C4-2B (cell line): ENCODE measurements at regions not wholly inside any gene's neighbourhood (a gene's known extent, or its start where the extent isn't known, plus 50 kb on each side); places are given as distances from the start of the nearest gene placed in this dataset.

Source experiments
- ZFX ChIP-seq: fragments of 450-650 bp; IDR thresholded peaks from 2 replicates; pipeline ENCODE4 v1.6.1; 2017
- TF ChIP-seq, protein P1 (sequence below): fragments of 450-650 bp; conservative IDR thresholded peaks from 2 replicates; pipeline ENCODE4 v1.5.1; 2017; ENCODE audit warnings: mild to moderate bottlenecking

DNA sequence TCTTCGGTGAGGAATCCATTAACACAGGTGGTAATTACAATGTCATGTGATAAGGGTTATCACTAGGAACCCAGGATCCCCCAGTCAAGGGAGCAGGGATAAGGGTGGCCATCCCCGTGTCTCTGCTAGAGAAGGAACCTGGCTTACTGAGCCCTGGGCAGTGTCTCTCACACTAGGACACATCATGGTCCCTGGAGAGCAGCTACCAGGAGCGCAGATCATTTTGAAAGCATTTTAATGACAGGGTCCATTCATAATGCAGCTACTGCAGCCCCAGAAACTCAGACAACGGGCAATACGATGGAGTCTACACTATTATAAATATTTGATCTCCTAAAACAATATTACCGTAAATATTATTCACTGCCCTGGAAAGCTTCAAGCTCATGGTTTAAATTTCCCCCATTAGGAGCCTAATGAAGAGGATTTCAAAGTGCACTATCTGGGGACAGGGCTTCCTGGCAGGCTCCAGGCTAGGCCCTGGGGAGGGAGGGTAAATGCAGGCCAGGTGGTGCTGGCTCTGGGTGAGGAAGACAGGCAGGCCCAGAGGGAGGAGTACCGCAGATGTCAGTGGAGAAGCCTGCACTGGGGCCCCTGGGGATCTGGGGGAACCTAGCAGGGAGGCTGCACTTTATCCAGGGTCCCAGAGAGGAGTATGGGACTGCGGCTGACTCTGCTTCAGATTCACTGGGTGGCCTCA, 52.6 kb upstream of the LOXL4 start:
- TF ChIP-seq, protein P1, sequence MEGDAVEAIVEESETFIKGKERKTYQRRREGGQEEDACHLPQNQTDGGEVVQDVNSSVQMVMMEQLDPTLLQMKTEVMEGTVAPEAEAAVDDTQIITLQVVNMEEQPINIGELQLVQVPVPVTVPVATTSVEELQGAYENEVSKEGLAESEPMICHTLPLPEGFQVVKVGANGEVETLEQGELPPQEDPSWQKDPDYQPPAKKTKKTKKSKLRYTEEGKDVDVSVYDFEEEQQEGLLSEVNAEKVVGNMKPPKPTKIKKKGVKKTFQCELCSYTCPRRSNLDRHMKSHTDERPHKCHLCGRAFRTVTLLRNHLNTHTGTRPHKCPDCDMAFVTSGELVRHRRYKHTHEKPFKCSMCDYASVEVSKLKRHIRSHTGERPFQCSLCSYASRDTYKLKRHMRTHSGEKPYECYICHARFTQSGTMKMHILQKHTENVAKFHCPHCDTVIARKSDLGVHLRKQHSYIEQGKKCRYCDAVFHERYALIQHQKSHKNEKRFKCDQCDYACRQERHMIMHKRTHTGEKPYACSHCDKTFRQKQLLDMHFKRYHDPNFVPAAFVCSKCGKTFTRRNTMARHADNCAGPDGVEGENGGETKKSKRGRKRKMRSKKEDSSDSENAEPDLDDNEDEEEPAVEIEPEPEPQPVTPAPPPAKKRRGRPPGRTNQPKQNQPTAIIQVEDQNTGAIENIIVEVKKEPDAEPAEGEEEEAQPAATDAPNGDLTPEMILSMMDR = no peak
- TF ChIP-seq ZFX = no peak
